ENCODE measurements at regions not wholly inside any gene's neighbourhood (a gene's known extent, or its start where the extent isn't known, plus 50 kb on each side); places are given as distances from the start of the nearest gene placed in this dataset.

DNA sequence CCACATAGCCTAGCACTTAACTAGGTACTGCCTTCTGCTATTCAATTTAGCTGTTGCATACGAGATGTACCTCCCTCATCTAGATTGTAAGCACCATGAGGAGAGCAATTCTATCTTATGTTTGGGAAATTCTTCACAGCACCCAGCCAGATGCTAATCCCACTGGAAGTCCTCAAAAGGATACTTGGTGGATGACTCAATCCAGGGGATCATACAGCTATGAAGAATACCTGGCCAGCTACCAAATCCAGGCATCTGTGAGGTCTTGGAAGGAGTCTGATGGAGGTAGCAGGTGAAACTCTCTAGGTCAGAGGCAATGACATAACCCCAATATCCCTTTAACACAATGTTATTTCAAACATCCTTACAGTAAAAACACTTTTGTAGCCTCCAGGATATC is 167.8 kb upstream of the NCAM1 start:
- peaks cover 61% of the 10 kb centered on the region for H3K4me1 Mint-ChIP-seq
- DNase-seq, result no peak
- no peaks in the 10 kb centered on the region for H3K36me3 Mint-ChIP-seq (ENCODE audit: low read depth)
- no peak overlapping the region for H3K4me3 Mint-ChIP-seq
- TF ChIP-seq, protein P1, sequence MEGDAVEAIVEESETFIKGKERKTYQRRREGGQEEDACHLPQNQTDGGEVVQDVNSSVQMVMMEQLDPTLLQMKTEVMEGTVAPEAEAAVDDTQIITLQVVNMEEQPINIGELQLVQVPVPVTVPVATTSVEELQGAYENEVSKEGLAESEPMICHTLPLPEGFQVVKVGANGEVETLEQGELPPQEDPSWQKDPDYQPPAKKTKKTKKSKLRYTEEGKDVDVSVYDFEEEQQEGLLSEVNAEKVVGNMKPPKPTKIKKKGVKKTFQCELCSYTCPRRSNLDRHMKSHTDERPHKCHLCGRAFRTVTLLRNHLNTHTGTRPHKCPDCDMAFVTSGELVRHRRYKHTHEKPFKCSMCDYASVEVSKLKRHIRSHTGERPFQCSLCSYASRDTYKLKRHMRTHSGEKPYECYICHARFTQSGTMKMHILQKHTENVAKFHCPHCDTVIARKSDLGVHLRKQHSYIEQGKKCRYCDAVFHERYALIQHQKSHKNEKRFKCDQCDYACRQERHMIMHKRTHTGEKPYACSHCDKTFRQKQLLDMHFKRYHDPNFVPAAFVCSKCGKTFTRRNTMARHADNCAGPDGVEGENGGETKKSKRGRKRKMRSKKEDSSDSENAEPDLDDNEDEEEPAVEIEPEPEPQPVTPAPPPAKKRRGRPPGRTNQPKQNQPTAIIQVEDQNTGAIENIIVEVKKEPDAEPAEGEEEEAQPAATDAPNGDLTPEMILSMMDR (IDR thresholded peaks at IDR 0.05), result no peak
- H3K27ac Mint-ChIP-seq, result no peak overlapping the region
- peaks cover 10% of the 10 kb centered on the region for H3K27me3 Mint-ChIP-seq (ENCODE audit: low read depth, poor library complexity)
- H3K9me3 Mint-ChIP-seq, result no peaks in the 10 kb centered on the region

DNA sequence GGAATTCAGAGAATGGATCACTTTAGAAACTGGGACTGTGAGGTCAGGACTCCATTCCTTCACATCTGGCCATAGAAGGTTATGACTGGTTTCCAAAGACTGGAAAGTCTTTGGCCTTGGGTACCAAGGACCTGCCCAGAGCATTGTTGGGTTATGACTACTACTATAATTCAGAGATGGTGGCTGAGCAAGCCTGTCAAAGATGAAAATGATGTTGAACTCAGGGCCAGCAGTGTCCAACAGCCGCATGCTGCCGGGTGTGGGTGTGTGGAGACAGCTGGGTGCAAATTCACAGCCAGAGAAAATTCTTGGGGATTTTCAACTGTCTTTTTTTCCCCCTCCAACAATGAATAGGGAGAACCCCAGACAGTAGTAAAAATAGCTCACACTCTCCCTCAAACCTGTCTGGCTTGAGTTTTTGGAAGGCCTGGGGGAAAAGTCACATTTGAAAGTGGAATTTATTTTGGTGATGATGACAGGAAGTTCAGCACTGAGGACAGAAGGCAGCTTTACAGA is 166.8 kb upstream of the NCAM1 start:
- H3K4me3 Mint-ChIP-seq, result no peak overlapping the region
- no peaks in the 10 kb centered on the region for H3K9me3 Mint-ChIP-seq
- peaks cover 16% of the 10 kb centered on the region for H3K27me3 Mint-ChIP-seq (ENCODE audit: low read depth, poor library complexity)
- H3K27ac Mint-ChIP-seq, result no peak overlapping the region
- no peaks in the 10 kb centered on the region for H3K36me3 Mint-ChIP-seq (ENCODE audit: low read depth)
- H3K4me1 Mint-ChIP-seq, result peaks cover 70% of the 10 kb centered on the region
- no peak for DNase-seq
- TF ChIP-seq, protein P1 (IDR thresholded peaks at IDR 0.05), result no peak

DNA sequence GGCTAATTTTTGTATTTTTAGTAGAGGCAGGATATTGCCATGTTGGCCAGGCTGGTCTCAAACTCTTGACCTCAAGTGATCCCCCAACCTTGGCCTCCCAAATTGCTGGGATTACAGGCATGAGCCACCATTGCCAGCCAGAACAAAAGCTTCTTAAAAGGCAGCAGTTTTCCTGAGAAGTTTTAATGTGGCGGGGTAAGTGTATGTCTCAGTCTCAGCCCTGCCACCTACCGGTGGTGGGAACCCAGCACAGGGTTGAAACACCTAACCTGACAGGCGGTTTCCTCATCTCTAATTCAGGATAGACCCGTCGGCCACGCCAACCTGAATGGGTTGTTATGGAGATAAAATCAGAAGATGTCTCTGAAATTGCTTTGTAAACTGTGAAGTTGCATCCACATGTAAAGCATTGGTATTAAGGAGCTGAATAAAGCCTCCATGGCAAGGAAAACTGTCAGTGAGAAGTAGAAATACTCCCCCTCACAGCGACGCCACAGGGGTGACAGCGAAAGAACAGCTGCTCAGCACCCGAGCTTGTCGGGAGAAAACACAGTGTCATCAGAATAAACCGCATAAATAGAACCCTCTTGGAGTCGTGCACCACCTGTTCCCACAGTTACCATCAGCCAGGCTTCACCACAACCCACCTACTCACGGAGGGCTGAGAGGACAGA is 165.9 kb upstream of the NCAM1 start:
- H3K4me1 Mint-ChIP-seq, result peaks cover 75% of the 10 kb centered on the region
- H3K36me3 Mint-ChIP-seq (ENCODE audit: low read depth), result no peaks in the 10 kb centered on the region
- H3K27me3 Mint-ChIP-seq (ENCODE audit: low read depth, poor library complexity), result peaks cover 19% of the 10 kb centered on the region
- no peak overlapping the region for H3K4me3 Mint-ChIP-seq
- no peaks in the 10 kb centered on the region for H3K9me3 Mint-ChIP-seq
- DNase-seq, result peak; percentile 43
- TF ChIP-seq, protein P1 (IDR thresholded peaks at IDR 0.05), result peak; percentile 50
- H3K27ac Mint-ChIP-seq, result peak overlapping the region; percentile 99

DNA sequence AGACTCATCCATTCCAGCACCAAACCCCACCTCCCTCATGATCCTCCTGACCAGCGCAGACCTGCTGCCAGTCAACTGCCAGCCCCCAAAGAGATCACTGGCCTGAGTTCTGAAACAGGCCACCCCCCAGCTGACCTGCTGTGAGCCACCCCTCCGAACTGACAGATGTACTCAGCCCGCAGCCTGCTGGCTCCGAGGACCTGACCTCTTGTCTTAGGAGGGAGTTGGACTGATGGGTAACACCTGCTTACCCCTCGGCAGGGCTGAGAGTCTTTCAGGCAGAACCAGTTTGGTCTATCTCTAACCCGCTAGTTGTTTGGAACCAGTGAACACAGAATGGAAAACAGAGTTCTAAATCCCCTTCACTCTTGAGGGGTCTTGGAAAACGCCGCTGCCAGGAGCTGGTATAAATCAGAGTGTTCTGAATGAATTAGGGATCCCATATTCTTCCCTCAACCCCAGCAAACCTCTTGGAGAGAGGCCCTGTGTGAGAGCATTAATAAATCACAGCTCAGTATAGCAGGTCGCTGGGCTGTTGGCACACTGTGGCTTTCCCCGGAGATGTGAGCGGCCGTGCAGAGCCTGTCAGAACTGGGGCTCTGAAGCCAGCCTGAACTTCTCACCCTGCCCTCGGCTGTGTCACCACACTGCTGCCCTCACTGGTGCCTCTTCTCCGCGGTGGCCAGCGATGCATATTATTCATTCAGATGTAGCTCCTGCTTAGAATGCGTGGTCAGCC is 165.1 kb upstream of the NCAM1 start:
- Mint-ChIP-seq H3K27me3 (ENCODE audit: low read depth, poor library complexity) (peaks cover 19% of the 10 kb centered on the region), H3K9me3 (no peaks in the 10 kb centered on the region), H3K4me3 (peak overlapping the region; percentile 52), H3K36me3 (ENCODE audit: low read depth) (no peaks in the 10 kb centered on the region), H3K27ac (peak overlapping the region; percentile 99), H3K4me1 (peaks cover 82% of the 10 kb centered on the region)
- TF ChIP-seq, protein P1 (IDR thresholded peaks at IDR 0.05), result no peak
- peak; percentile 69 for DNase-seq

DNA sequence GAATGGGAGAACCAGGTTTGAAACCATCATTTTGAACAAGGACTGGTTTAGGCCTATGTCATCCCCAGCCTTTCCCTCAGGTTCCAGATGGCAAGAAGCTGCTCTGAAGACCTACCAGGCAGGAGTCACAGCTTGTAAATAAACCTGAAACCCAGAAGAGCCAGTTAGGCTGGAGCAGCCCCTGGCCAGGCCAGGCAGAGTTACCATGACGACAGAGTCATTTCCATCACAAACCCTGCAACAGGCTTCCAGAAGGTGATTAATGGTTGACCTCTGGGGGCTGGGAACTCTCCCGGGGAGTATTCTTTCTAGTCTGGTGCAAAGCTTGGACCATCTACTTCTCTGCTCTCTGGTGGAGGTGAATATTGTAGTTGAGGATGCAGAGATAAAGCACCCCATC is 164.1 kb upstream of the NCAM1 start:
- Mint-ChIP-seq H3K4me1 (peaks cover 85% of the 10 kb centered on the region), H3K4me3 (peak overlapping the region; percentile 52)

More for the DNA sequence above, 164.1 kb upstream of the NCAM1 start:
- peak; percentile 68 for DNase-seq
- Mint-ChIP-seq H3K36me3 (ENCODE audit: low read depth) (no peaks in the 10 kb centered on the region), H3K9me3 (no peaks in the 10 kb centered on the region), H3K27me3 (ENCODE audit: low read depth, poor library complexity) (peaks cover 25% of the 10 kb centered on the region), H3K27ac (peak overlapping the region; percentile 99)
- TF ChIP-seq, protein P1 (IDR thresholded peaks at IDR 0.05), result no peak

Data from nephron progenitor cell (in vitro differentiated cells).